H7 (cell line): ENCODE measurements at regions not wholly inside any gene's neighbourhood (a gene's known extent, or its start where the extent isn't known, plus 50 kb on each side); places are given as distances from the start of the nearest gene placed in this dataset.
A peak's percentile ranks its signal among the peaks of the same experiment; 100 is the strongest.

Experiments
- DNase-seq: peaks from one replicate; pipeline ENCODE4 v3.0.0; 2012
- H3K27me3 ChIP-seq: 2 replicates; pipeline ENCODE4 v1.6.0; 2011; ENCODE audit warnings: mild to moderate bottlenecking, low read length; ENCODE audit not compliant: control insufficient read depth, insufficient read depth
- H3K36me3 ChIP-seq: replicated peaks from 2 replicates; pipeline ENCODE4 v1.5.1; 2011; ENCODE audit warnings: low read length; ENCODE audit not compliant: control insufficient read depth, insufficient read depth
- H3K4me3 ChIP-seq: 2 replicates; pipeline ENCODE4 v1.5.1; 2011; ENCODE audit warnings: low read depth, mild to moderate bottlenecking, control low read depth, low read length, moderate library complexity; ENCODE audit not compliant: insufficient read depth

DNA sequence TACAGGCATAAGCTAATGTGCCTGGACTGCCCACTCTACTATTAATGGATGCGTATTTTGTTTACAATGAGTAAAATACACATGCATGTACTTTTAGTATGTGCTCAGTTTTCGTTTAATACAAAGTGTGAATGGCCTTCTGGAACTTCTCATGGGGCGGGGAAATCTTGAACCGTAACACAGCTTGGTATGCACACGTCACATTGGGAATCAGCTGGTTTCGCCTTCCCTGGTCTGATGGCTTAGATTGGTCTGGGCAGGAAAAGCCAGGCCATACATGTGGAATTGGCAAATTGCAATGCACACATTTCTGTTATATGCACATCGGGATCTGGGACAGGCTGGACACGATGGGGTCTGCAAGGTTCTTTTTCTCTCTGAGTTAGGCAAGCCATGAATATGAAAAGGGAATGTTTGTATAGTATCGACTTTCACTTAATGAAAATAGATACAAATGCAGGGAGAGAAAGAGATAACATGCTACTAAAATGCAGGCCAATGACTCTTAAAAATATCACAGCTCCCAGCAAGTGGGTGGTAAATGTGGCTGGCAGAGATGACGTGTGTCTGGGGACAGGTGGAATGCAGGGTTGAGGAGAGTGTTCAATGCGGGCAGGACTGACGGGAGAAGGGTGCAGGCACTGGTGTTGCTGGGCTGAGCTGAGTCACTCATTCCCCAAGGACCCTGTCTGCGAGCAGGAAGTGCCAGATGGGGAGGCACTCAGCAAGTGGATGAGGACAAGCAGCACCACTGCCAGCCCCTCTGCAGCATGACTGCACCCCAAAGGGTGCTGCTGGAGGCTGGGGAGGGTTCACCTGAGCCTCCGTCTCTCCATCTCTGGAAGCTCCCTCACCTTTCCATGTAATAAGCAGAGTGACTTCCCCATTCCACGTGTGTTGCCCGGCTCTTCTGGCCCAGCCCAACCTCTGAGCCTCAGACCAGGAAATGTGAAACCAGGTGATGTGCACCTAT, 204.0 kb upstream of the GPR12 start:
- Histone ChIP-seq H3K27me3 (no peaks in the 10 kb centered on the region), H3K36me3 (no peaks in the 10 kb centered on the region), H3K4me3 (no peak overlapping the region)
- DNase-seq = peak; percentile 51

DNA sequence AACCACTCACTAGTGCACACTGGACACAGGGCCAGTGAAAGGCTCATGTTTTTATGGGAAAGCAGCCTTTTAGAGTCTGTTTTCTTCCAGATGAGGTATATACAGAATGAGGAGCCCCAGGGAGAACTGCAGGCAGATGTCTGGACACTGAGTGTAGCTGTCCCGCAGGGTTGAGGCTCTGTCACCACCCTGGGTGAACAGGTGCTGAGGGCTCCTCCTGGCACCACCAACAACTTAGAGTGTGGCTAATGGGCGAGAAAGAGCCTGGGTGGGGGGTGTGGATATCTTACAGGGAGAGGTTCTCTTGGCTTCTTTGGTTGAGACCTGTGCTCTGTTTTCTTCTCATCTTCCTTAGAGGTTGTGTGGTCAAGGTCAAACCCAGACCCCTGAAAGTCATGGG, 202.1 kb upstream of the GPR12 start:
- no peak overlapping the region for H3K4me3 ChIP-seq

DNA sequence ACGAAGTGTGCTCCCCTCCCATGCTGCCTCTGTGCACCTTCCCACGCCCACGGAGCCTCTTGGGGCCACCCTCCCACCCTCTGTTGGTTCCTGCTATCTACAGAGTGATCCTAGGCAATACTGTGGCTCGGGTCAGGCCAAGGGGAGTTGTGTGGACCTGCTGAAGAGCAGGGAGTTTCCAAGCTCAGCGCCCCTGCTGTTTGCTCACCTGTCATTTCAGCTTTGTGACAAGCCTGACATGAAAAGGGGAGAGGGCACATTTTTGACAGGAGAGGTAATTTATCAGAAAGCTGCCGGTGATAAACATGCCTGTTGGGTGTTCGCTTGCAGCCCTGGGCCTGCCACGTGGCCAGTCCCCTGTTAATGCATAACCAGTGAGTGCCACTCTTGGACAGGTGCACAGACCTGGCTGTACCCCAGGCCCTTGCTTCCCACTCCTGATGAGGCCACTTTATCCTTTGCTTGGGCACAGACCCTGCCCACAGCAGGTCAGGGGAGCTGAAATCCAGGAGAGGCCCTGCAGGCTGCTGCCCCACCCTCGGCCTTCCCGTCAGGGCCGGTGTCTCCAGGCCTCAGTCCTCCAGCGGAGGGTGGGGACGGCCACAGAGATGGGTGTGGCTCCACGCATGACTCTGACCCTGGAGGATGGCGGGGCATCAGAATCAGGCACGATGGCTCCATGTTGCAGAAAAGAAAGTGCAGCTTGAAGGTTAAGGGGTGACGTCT, 201.5 kb upstream of the GPR12 start:
- DNase-seq = no peak
- H3K27me3 ChIP-seq = no peaks in the 10 kb centered on the region
- no peaks in the 10 kb centered on the region for H3K36me3 ChIP-seq
- H3K4me3 ChIP-seq = no peak overlapping the region

More for the DNA sequence above, 202.1 kb upstream of the GPR12 start:
- no peaks in the 10 kb centered on the region for H3K36me3 ChIP-seq
- no peak for DNase-seq
- H3K27me3 ChIP-seq = no peaks in the 10 kb centered on the region

DNA sequence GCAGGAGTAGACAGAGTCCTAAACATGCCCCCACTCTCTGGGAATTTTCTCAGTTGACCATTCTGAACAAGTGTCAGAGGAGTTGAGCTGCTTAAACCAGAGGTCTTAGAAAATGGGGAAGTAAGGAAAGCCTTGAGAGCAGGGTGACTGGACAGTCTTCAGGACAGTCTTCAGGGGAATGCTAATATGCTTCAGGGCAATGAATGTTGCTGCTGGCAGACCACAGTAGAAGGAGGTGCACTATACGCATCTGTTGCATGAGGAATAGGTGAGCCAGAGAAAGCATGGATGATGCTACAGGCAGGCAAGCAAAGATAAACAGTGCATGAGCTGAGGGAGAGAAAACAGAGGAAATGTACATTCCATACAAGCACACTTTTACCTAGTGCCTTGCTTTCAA, 196.6 kb upstream of the GPR12 start:
- Histone ChIP-seq H3K27me3 (no peaks in the 10 kb centered on the region), H3K4me3 (no peak overlapping the region), H3K36me3 (no peaks in the 10 kb centered on the region)
- no peak for DNase-seq

DNA sequence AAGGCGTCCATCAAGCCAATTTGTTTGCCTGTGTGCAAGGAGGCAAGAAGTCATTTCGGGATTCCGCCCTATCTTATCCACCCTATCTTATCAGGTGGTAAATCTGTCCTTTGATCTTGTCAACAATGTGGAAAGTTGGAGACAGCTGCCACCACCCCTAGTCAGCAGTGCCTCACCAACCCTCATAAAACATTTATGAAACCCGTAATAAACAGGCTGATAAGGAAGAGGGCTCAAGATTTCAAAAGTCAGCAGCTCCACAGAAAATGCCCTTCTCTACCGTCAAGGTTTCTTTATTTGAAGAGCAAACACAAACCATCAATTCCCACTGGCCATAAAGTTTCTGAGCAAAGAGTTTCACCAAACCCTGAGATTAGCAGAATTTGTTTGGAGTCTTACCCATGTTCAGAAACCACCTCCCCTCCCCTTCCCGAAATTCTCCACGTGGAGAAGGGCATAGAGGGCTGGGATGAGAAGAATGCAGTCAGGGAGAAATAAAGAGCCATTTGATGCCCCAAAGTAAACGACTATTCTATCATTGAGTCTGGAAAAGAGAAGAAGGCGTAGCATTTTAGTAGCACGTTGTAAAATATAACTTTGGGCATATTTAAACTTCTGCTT, 196.0 kb upstream of the GPR12 start:
- no peak for DNase-seq
- no peak overlapping the region for H3K4me3 ChIP-seq

DNA sequence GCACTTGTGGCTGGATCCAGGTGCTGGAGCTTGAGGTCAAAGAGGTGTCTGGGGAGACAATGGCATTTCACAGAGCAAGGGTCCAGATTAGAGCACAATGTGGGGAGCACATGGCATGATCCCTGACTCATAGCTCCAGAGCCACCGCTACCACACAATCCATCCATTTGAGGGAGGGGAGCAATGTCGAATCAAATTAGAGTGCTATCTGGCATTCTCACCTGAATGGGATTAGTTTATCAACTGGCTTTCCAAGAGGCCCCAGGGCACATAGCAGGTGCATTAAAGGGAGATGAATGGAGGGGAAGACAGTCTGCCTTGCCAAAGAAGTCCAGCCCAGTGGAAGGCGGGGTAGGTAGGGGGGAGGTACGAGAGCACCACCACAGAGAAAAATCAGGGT, 194.4 kb upstream of the GPR12 start:
- DNase-seq = no peak
- H3K4me3 ChIP-seq = no peak overlapping the region
- H3K27me3 ChIP-seq = no peaks in the 10 kb centered on the region
- H3K36me3 ChIP-seq = no peaks in the 10 kb centered on the region

More for the DNA sequence above, 196.0 kb upstream of the GPR12 start:
- no peaks in the 10 kb centered on the region for H3K36me3 ChIP-seq
- no peaks in the 10 kb centered on the region for H3K27me3 ChIP-seq

DNA sequence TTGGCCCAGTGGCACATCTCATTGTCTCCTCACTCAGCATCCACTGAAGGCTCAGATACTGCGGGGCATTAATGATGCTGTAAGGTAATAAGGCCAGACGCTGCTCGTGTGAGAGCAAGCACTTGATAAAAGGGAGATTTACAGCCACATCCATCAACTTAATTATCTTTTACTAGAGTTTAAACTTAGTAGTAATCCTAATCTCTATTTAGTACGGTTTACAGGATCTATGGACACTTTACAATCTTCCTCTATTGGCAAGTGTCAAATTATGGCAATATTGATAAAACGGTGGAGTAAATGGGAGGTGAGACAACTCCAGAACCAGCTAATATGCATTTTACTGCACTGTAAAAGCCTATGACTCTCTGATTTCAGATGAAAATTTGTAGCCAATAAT, 192.7 kb upstream of the GPR12 start:
- DNase-seq = no peak
- H3K36me3 ChIP-seq = no peaks in the 10 kb centered on the region
- H3K27me3 ChIP-seq = no peaks in the 10 kb centered on the region

DNA sequence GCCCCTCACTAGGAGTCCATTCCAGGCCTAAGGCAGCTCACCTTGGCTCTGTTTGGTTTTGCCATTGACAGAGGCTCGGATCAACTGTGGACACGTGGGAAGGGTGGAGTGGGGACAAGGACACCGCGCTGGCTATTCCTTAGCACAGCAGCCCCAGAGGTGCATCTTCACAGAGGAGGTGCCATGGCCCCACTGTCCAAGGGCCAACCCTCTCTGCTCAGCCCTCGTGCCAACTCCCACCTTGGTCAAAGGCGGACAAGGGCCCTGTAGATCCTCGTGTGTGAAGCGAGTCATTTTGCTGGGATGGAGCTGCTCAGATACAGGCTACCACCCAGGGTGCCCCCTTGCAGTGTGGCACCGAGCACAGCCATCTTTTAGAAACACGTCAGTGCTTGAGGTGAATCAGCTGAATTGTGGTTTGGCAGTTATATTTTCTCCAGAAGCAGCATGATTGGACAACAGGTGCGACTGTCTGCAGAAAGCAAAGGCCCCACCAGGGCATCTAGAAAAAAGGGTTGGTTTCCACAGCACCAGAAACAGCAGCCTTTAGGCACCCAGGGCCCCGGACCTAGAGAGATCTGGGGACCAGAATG, 192.1 kb upstream of the GPR12 start:
- no peak overlapping the region for H3K4me3 ChIP-seq
- DNase-seq = no peak
- no peaks in the 10 kb centered on the region for H3K27me3 ChIP-seq
- H3K36me3 ChIP-seq = no peaks in the 10 kb centered on the region

More for the DNA sequence above, 192.7 kb upstream of the GPR12 start:
- no peak overlapping the region for H3K4me3 ChIP-seq

DNA sequence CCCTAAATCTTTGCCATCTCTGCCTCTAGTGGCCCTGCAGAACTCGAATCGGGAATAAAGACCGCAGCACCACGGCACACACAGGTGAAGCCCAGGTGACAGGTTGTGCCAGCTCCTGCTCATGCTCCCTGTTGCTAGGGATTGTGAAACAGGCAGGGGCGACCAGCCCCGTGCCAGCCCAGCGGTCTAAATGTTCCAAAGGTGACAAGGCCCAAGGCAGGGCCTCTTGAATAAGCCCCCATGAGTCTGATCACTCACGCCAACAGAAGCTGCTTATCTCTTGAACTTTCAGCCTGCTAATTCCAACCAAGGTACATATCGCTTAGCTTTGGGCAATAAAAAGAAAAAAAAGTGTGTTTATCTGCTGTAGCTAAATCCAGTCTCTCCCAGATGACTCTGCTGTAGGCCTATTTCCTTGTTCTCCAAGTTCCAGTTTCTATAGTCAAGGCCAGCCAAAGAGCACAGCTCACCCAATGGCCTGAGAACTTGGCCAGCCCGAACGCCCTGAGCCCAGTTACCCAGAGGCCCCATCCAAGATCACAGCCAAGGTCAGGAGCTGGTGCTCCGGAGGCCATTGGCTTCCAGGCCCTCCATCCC, 191.1 kb upstream of the GPR12 start:
- Histone ChIP-seq H3K4me3 (no peak overlapping the region), H3K36me3 (no peaks in the 10 kb centered on the region), H3K27me3 (no peaks in the 10 kb centered on the region)
- DNase-seq = no peak

DNA sequence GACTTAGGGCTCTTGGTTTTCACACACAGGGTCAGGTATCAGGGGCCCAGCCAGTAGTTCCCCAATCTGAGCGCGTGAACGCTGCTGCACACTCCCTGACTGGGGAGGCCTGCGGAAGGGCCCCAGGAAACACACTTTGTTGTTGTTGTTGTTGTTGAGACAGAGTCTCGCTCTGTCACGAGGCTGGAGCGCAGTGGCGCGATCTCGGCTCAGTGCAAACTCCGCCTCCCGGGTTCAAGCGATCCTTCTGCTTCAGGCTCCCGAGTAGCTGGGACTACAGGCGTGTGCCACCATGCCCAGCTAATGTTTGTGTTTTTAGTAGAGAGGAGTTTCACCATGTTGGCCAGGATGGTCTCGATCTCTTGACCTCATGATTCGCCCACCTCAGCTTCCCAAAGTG, 190.4 kb upstream of the GPR12 start:
- Histone ChIP-seq H3K36me3 (no peaks in the 10 kb centered on the region), H3K27me3 (no peaks in the 10 kb centered on the region), H3K4me3 (no peak overlapping the region)
- no peak for DNase-seq

DNA sequence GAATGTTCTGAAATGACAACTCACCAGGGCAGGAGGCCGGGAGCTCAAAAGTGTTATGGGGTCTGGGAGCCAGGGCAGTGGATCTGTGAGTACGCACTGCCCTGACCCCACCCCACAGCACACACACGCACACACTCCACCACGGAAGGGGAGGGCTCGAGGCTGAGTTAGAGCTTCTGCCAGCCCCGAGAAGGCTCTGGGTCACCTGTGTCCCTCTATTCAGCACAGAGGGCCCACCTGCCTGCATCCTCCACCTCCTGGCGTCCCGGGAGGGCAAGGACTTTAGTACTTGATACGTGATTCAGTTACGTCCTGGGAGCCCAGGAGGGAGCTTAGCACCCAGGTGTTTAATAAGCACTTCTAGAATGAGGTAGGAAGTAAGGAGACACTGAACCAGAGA, 190.0 kb upstream of the GPR12 start:
- no peak for DNase-seq
- no peaks in the 10 kb centered on the region for H3K36me3 ChIP-seq
- H3K27me3 ChIP-seq = no peaks in the 10 kb centered on the region
- no peak overlapping the region for H3K4me3 ChIP-seq

DNA sequence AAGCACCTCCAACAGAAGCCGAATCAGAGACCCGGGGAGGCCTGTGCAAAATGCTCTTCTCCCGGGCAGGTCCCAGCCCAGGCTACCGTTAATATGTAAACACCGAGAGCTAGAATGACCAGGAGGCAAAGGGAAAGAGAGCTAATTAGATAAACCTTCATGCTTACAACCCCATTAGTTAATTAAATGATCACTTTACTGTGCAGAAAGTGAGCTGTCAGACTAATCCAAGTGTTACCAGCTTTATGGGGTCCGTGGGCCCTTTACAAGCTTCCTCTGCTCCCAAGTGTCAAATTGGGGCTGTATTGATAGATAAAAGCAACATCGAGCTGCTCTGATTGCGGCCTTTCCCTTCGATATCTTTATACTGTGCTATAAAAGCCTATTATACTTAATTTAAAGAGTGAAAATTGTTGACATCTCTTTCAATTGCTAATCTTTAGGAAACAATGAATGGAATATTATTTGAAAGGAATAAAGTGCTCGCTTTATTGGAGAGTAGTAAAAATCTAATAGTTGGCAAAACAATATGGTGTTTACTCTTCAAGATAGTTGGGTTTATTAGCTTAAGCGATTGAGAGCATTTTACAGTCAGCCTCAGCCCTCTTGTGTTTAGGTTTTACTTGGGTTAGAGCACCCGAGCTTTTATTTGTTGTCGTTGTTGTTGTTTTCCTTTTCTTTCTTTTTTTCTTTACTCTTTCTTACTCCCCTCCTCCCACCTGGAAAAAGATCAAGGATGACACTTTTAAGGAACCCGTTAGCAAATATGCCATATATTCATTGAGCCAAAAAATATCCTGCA, 189.3 kb upstream of the GPR12 start:
- H3K4me3 ChIP-seq = no peak overlapping the region
- no peak for DNase-seq
- H3K36me3 ChIP-seq = no peaks in the 10 kb centered on the region
- H3K27me3 ChIP-seq = no peaks in the 10 kb centered on the region

DNA sequence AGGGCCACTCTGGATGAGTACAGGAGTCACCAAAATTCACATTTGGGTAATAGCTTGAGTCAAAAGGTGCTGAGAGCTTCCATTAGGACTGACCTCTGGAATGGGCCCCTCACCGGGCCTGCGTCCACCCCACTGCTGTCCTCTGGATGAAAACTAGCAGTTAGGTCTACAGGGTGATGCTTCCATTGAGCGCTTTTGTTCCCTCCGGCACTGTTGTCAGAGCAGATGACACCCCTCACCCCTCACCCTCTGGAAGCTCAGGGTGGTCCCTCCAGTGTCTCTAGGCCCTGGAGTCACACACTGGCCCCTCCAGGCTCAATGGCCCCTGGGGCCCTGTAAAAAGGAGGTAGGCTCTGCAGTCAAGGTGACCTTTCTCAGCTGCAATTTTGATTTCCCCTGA, 187.8 kb upstream of the GPR12 start:
- no peak for DNase-seq
- Histone ChIP-seq H3K4me3 (no peak overlapping the region), H3K36me3 (no peaks in the 10 kb centered on the region), H3K27me3 (no peaks in the 10 kb centered on the region)
